ENCODE measurements at regions not wholly inside any gene's neighbourhood (a gene's known extent, or its start where the extent isn't known, plus 50 kb on each side); places are given as distances from the start of the nearest gene placed in this dataset.

GRCh38 chr3:69538281-69538680, 152.4 kb upstream of the FRMD4B start:
- no peak overlapping the region for H3K4me3 ChIP-seq
- peaks cover 27% of the 10 kb centered on the region for H3K27me3 ChIP-seq
- H3K27ac ChIP-seq = no peak overlapping the region
- peaks cover 0 to 16% (median 8%) of the 10 kb centered on the region in 4 donors for H3K4me1 ChIP-seq
- intact Hi-C loops (cut with DNase I; ENCODE audit: low total_unique reads) = no loop called here
- H3K9me3 ChIP-seq = no peaks in the 10 kb centered on the region
- in situ Hi-C loops (cut with MboI; ENCODE audit: low pct_ligation_motif_present in 1 of 4, low pct_unique_long_range_greater_than_20kb in 1 of 4, low sequenced_read_pairs in 3 of 4) = no loop called here
- TF ChIP-seq EP300 (IDR thresholded peaks at IDR 0.05; ENCODE audit: low read depth) = no peak
- no peak for TF ChIP-seq POLR2AphosphoS5 (IDR thresholded peaks at IDR 0.05)
- TF ChIP-seq POLR2A (IDR thresholded peaks at IDR 0.05) = no peak
- TF ChIP-seq CTCF (IDR thresholded peaks at IDR 0.05) = no peak
- no peak for DNase-seq
- H3K36me3 ChIP-seq = no peaks in the 10 kb centered on the region
- WGBS, 2 donors (ENCODE audit: low coverage in 1 of 2) = 54 to 58% methylated on average over 1 of the region's 1 CpG

GRCh38 chr3:69536306-69537020, 150.6 kb upstream of the FRMD4B start:
- peaks cover 8% of the 10 kb centered on the region for H3K27me3 ChIP-seq
- no peak overlapping the region for H3K27ac ChIP-seq
- H3K4me1 ChIP-seq = peaks cover 0 to 2% (median 0%) of the 10 kb centered on the region in 4 donors
- no peaks in the 10 kb centered on the region for H3K9me3 ChIP-seq
- no peak overlapping the region for H3K4me3 ChIP-seq
- in situ Hi-C loops (cut with MboI; ENCODE audit: low pct_ligation_motif_present in 1 of 4, low pct_unique_long_range_greater_than_20kb in 1 of 4, low sequenced_read_pairs in 3 of 4) = no loop called here
- TF ChIP-seq CTCF (IDR thresholded peaks at IDR 0.05) = no peak
- WGBS, 2 donors (ENCODE audit: low coverage in 1 of 2) = 84 to 91% methylated on average over 10 to 19 of the region's 19 CpGs
- DNase-seq = no peak
- intact Hi-C loops (cut with DNase I; ENCODE audit: low total_unique reads) = no loop called here
- H3K36me3 ChIP-seq = no peaks in the 10 kb centered on the region

GRCh38 chr3:69535613-69536012, 149.7 kb upstream of the FRMD4B start:
- TF ChIP-seq POLR2A (IDR thresholded peaks at IDR 0.05) = no peak
- TF ChIP-seq CTCF (IDR thresholded peaks at IDR 0.05) = no peak
- TF ChIP-seq POLR2AphosphoS5 (IDR thresholded peaks at IDR 0.05) = no peak
- no peak for TF ChIP-seq EP300 (IDR thresholded peaks at IDR 0.05; ENCODE audit: low read depth)
- 82 to 92% methylated on average over 6 to 9 of the region's 9 CpGs for WGBS, 2 donors (ENCODE audit: low coverage in 1 of 2)
- intact Hi-C loops (cut with DNase I; ENCODE audit: low total_unique reads) = no loop called here

GRCh38 chr3:69532547-69533224, 146.8 kb upstream of the FRMD4B start:
- no peaks in the 10 kb centered on the region for H3K9me3 ChIP-seq
- no peaks in the 10 kb centered on the region for H3K27me3 ChIP-seq
- no peak overlapping the region for H3K27ac ChIP-seq
- no peak overlapping the region for H3K4me3 ChIP-seq
- in situ Hi-C loops (cut with MboI; ENCODE audit: low pct_ligation_motif_present in 1 of 4, low pct_unique_long_range_greater_than_20kb in 1 of 4, low sequenced_read_pairs in 3 of 4) (no loop called here), intact Hi-C loops (cut with DNase I; ENCODE audit: low total_unique reads) (no loop called here)
- TF ChIP-seq EP300 (IDR thresholded peaks at IDR 0.05; ENCODE audit: low read depth) (no peak), POLR2A (IDR thresholded peaks at IDR 0.05) (no peak), POLR2AphosphoS5 (IDR thresholded peaks at IDR 0.05) (no peak), CTCF (IDR thresholded peaks at IDR 0.05) (no peak)
- no peak for DNase-seq
- H3K36me3 ChIP-seq = no peaks in the 10 kb centered on the region
- H3K4me1 ChIP-seq = no peaks in the 10 kb centered on the region
- 62 to 100% methylated on average over 1 to 5 of the region's 5 CpGs for WGBS, 2 donors (ENCODE audit: low coverage in 1 of 2)

More at GRCh38 chr3:69535613-69536012, 149.7 kb upstream of the FRMD4B start:
- in situ Hi-C loops (cut with MboI; ENCODE audit: low pct_ligation_motif_present in 1 of 4, low pct_unique_long_range_greater_than_20kb in 1 of 4, low sequenced_read_pairs in 3 of 4) = no loop called here
- no peaks in the 10 kb centered on the region for H3K27me3 ChIP-seq
- no peaks in the 10 kb centered on the region for H3K9me3 ChIP-seq
- no peak overlapping the region for H3K4me3 ChIP-seq
- no peak overlapping the region for H3K27ac ChIP-seq
- no peak for DNase-seq
- H3K36me3 ChIP-seq = no peaks in the 10 kb centered on the region
- no peaks in the 10 kb centered on the region for H3K4me1 ChIP-seq

All from transverse colon (tissue), 4 donors.